Activated T-cell treated with anti-CD3 and anti-CD28 coated beads, Interleukin-2, amount 50 U/mL, for 72 hours (primary cell): ENCODE measurements at regions not wholly inside any gene's neighbourhood (a gene's known extent, or its start where the extent isn't known, plus 50 kb on each side); places are given as distances from the start of the nearest gene placed in this dataset.

ENCODE experiments used
- ATAC-seq, 2 donors: fragments of 150-1000 bp; cut with Tn5 transposase; replicated peaks in 1 of 2; 2 replicates each; pipeline ENCODE4 v1.10.0; 2021; ENCODE audit warnings: moderate library complexity in 2 of 2, mild to moderate bottlenecking in 1 of 2
- DNase-seq, 2 donors: peaks; one replicate each; pipeline ENCODE4 v3.0.0; 2021 to 2022; ENCODE audit warnings: mixed read lengths in 1 of 2
- H3K27ac Mint-ChIP-seq: one replicate; pipeline ENCODE4 v1.8.0; 2022; ENCODE audit warnings: mild to moderate bottlenecking, moderate library complexity, mixed read lengths
- H3K27me3 Mint-ChIP-seq: one replicate; pipeline ENCODE4 v1.8.0; 2022; ENCODE audit warnings: low read depth, mixed read lengths
- H3K36me3 Mint-ChIP-seq, 2 donors: one replicate each; pipeline ENCODE4 v1.8.0; 2022; ENCODE audit warnings: mixed read lengths in 2 of 2, mild to moderate bottlenecking in 1 of 2; ENCODE audit not compliant: insufficient read depth in 2 of 2
- H3K4me1 Mint-ChIP-seq: one replicate; pipeline ENCODE4 v1.8.0; 2022; ENCODE audit warnings: low read depth, mixed read lengths
- H3K4me3 Mint-ChIP-seq, 2 donors: one replicate each; pipeline ENCODE4 v1.8.0; 2022; ENCODE audit warnings: mild to moderate bottlenecking in 2 of 2, mixed read lengths in 2 of 2, moderate library complexity in 2 of 2
- H3K9me3 Mint-ChIP-seq, 2 donors: one replicate each; pipeline ENCODE4 v1.8.0; 2022; ENCODE audit warnings: mixed read lengths in 2 of 2

DNA sequence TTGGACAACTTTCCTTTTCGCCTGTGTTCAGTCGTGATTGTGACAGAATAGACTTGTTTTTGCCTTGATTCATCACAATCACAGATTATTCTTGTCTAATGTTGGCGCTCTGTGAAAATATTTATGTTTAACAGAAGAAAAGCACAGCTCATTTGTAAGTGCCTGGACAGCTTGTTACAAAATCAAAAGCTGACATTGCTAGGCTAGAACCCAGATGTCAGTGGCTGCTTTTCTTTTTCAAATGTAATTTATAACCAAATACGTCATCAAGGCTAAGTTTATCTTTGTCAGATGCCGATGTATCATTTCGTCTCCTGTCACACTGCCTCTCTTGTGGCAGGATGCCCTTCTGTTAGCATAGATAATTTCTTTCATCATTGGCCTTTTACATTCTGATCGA, 1227.3 kb downstream of the PLA2G4A start:
- Mint-ChIP-seq H3K36me3 (no peaks in the 10 kb centered on the region), H3K4me3 (no peak overlapping the region), H3K27ac (no peak overlapping the region), H3K27me3 (no peaks in the 10 kb centered on the region), H3K9me3 (peaks cover 8 to 9% of the 10 kb centered on the region in 2 donors), H3K4me1 (no peaks in the 10 kb centered on the region)
- no peak for ATAC-seq
- DNase-seq = no peak

DNA sequence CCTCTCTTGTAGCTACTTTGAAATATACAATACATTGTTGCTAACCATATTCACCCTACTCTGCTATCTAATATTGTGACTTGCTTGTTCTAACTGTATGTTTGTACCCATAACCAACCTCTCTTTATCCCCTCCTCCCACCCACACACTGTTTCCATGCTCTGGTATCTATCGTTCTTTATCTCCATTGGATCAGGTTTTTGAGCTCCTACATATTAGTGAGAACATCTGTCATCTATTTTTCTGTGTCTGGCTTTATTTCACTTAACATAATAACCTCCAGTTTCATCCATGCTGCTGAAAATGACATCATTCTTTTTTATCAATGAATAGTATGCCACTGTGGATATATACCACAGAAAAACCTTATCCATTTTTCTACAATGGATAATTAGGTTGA, 1230.1 kb downstream of the PLA2G4A start:
- H3K4me3 Mint-ChIP-seq = no peak overlapping the region
- no peaks in the 10 kb centered on the region for H3K4me1 Mint-ChIP-seq
- H3K27ac Mint-ChIP-seq = no peak overlapping the region

DNA sequence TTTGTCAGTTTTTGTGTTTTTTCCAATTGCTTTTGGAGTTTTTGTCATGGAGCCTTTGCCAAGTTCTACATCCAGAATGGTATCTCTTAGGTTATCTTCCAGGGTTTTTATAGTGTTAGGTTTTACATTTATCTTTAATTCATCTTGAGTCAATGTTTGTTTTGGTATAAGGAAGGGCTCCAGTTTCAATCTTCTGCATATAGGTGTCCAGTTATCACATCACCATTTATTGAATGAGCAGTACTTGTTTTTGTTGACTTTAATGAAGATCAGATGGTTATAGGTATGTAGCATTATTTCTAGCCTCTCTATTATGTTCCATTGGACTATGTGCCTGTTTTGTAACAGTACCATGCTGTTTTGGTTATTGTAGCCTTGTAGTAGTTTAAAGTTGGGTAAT, 1233.1 kb downstream of the PLA2G4A start:
- Mint-ChIP-seq H3K27ac (no peak overlapping the region), H3K27me3 (no peaks in the 10 kb centered on the region), H3K4me3 (no peak overlapping the region), H3K36me3 (peaks cover 1 to 2% of the 10 kb centered on the region in 2 donors), H3K9me3 (peaks cover 14 to 21% of the 10 kb centered on the region in 2 donors), H3K4me1 (no peaks in the 10 kb centered on the region)
- no peak for DNase-seq
- no peak for ATAC-seq

More for the DNA sequence above, 1230.1 kb downstream of the PLA2G4A start:
- H3K27me3 Mint-ChIP-seq = no peaks in the 10 kb centered on the region
- H3K9me3 Mint-ChIP-seq = peaks cover 7 to 12% of the 10 kb centered on the region in 2 donors
- ATAC-seq (no peak), DNase-seq (no peak)
- H3K36me3 Mint-ChIP-seq = peaks cover 0 to 1% of the 10 kb centered on the region in 2 donors

DNA sequence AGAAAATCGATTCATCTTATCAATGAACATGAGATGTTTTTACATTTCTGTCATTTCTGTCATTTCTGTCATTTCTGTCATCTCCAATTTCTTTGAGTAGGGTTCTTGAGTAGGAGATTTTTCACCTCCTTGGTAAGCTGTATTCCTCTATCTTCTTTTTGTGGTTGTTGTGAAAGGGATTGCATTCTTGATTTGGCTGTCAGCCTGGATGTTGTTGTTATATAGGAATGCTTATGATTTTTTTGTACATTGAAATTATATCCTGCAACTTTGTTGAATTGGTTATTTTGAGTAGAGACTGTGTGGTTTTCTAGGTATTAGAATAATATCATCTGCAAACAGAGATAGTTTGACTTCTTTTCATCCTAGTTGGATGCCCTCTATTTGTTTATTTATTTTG, 1233.7 kb downstream of the PLA2G4A start:
- no peaks in the 10 kb centered on the region for H3K27me3 Mint-ChIP-seq
- H3K4me3 Mint-ChIP-seq = no peak overlapping the region

DNA sequence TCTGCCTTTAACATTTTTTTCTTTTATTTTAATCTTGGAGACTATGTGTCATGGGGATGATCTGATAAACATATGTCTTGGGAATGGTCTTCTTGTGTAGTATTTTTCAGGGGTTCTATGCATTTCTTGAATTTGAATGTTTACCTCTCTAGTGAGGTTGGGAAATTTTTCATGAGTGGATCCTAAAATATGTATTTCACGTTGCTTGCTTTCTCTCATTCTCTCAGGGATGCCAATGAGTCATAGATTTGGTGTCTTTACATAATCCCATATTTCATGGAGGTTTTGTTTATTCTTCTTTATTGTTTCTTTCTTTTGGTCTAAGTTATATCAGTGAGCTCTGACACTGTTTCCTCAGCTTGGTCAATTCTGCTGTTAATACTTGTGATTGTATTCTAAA, 1237.2 kb downstream of the PLA2G4A start:
- peaks cover 1 to 2% of the 10 kb centered on the region in 2 donors for H3K36me3 Mint-ChIP-seq
- no peaks in the 10 kb centered on the region for H3K4me1 Mint-ChIP-seq
- H3K4me3 Mint-ChIP-seq = no peak overlapping the region
- DNase-seq (no peak), ATAC-seq (no peak)
- peaks cover 19 to 23% of the 10 kb centered on the region in 2 donors for H3K9me3 Mint-ChIP-seq
- no peaks in the 10 kb centered on the region for H3K27me3 Mint-ChIP-seq
- H3K27ac Mint-ChIP-seq = no peak overlapping the region

More for the DNA sequence above, 1233.7 kb downstream of the PLA2G4A start:
- Mint-ChIP-seq H3K36me3 (peaks cover 1 to 2% of the 10 kb centered on the region in 2 donors), H3K9me3 (peaks cover 13 to 20% of the 10 kb centered on the region in 2 donors), H3K27ac (no peak overlapping the region), H3K4me1 (no peaks in the 10 kb centered on the region)
- ATAC-seq (no peak), DNase-seq (no peak)

DNA sequence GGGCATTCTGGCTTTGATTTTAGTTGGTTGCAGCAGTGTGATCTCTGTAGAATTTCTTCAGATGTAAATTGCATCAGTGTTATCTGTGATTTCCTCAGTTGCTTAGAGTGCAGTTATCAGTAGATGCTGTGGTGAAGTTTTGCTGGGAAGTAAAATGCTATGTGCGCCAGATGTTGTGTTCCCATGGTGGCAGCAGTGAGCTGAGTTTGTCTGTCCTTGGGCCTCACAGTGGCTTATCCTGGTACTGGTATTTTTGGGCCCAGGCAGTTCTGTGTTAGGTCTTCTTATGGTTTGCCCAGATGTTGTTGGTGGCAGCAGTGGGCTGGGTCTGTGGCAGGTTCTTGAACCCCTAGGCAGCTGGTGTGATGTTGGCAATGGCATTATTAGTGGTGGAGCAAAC, 1242.1 kb downstream of the PLA2G4A start:
- H3K27me3 Mint-ChIP-seq = no peaks in the 10 kb centered on the region
- no peak overlapping the region for H3K4me3 Mint-ChIP-seq
- ATAC-seq = no peak
- H3K27ac Mint-ChIP-seq = no peak overlapping the region
- H3K9me3 Mint-ChIP-seq = peaks cover 3 to 27% of the 10 kb centered on the region in 2 donors
- no peak for DNase-seq
- H3K4me1 Mint-ChIP-seq = no peaks in the 10 kb centered on the region
- peaks cover 0 to under 1% of the 10 kb centered on the region in 2 donors for H3K36me3 Mint-ChIP-seq

DNA sequence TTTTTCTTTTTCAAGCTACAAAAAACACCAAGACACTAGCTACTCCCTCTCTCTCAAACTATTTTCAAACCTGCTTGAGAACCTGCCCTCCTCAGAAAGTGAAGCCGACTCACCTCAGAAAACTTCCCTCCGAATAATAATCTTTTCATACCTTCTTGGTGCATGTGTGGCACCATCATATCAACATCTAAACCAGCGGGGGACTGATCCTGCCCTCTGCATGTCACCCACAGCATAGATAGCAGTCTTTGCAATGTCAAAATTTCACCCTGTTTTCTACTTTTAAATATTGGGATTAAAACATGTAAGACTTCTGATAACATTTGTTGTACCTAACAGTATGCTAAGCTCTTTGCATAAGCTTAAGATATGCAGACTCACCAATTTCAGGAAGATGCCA, 1260.3 kb downstream of the PLA2G4A start:
- no peak overlapping the region for H3K27ac Mint-ChIP-seq
- ATAC-seq (no peak), DNase-seq (no peak)
- no peak overlapping the region for H3K4me3 Mint-ChIP-seq
- peaks cover 0 to 4% of the 10 kb centered on the region in 2 donors for H3K36me3 Mint-ChIP-seq
- peaks cover 8 to 9% of the 10 kb centered on the region in 2 donors for H3K9me3 Mint-ChIP-seq
- H3K4me1 Mint-ChIP-seq = no peaks in the 10 kb centered on the region
- no peaks in the 10 kb centered on the region for H3K27me3 Mint-ChIP-seq

DNA sequence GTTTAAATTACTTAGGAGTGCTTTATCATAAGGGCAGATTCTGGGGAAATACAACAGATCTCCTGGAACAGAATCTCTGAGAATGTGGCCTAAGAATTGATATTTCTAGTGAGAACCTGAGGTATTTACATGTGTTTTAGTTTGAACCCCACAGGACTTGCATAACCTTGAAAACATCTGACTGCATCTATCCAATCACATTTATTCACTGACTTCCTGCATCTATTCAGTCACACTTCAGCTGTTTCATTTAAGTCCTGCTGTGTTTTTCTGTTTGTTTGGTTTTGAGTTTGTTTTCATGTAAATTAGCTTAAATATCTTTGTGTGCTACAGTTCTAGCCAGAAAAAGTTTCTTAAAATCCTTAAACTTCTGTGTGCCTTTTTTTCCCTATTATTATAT, 1260.7 kb downstream of the PLA2G4A start:
- H3K27ac Mint-ChIP-seq = no peak overlapping the region
- no peaks in the 10 kb centered on the region for H3K4me1 Mint-ChIP-seq
- no peak for DNase-seq
- H3K27me3 Mint-ChIP-seq = no peaks in the 10 kb centered on the region
- peaks cover 0 to 4% of the 10 kb centered on the region in 2 donors for H3K36me3 Mint-ChIP-seq
- ATAC-seq = no peak
- H3K9me3 Mint-ChIP-seq = peaks cover 8 to 9% of the 10 kb centered on the region in 2 donors
- no peak overlapping the region for H3K4me3 Mint-ChIP-seq

DNA sequence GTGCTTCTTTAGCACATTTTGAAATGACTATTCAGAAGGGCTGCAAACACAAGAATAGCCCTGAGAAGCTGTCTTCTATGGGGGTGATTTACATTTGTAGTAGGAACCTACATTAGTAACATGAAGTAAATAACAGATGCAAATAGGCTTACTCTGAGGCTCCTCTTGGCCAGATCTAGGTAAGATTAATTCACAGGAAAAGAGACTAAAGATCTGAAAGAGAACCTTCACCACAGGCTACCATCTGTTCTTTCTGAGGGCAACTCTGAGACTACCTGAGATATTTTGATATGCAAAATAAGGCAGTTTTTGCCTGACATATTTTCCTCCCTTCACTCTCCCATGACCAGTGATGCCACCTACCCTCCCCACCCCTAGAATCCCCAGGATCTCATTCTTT, 1267.8 kb downstream of the PLA2G4A start:
- H3K4me1 Mint-ChIP-seq = no peaks in the 10 kb centered on the region
- DNase-seq = no peak
- no peaks in the 10 kb centered on the region for H3K36me3 Mint-ChIP-seq
- no peak for ATAC-seq
- H3K27ac Mint-ChIP-seq = no peak overlapping the region
- peaks cover 0 to 3% of the 10 kb centered on the region in 2 donors for H3K9me3 Mint-ChIP-seq
- no peak overlapping the region for H3K4me3 Mint-ChIP-seq
- no peaks in the 10 kb centered on the region for H3K27me3 Mint-ChIP-seq

DNA sequence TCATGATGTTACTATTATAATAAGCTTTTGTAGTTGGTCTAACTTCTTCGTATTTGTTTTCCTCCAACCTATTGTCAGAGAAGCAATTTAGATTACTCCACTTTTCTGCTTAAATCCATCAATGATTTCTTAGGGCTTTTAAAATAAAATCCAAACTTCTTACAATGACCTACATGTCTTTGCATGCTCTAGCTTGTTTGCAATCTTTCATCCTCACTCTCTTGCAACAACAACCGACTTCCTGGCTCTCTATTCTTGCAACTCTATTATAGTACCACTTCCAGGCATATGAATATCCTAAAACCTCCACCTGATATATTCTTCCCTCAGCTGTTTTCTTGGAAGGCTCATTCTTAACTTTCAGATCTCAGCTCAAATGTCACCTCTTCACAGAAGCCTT, 1288.7 kb downstream of the PLA2G4A start:
- H3K27ac Mint-ChIP-seq = no peak overlapping the region
- peaks cover 3 to 5% of the 10 kb centered on the region in 2 donors for H3K9me3 Mint-ChIP-seq
- no peak for DNase-seq
- no peaks in the 10 kb centered on the region for H3K36me3 Mint-ChIP-seq
- no peaks in the 10 kb centered on the region for H3K27me3 Mint-ChIP-seq
- no peak overlapping the region for H3K4me3 Mint-ChIP-seq
- no peaks in the 10 kb centered on the region for H3K4me1 Mint-ChIP-seq
- no peak for ATAC-seq

DNA sequence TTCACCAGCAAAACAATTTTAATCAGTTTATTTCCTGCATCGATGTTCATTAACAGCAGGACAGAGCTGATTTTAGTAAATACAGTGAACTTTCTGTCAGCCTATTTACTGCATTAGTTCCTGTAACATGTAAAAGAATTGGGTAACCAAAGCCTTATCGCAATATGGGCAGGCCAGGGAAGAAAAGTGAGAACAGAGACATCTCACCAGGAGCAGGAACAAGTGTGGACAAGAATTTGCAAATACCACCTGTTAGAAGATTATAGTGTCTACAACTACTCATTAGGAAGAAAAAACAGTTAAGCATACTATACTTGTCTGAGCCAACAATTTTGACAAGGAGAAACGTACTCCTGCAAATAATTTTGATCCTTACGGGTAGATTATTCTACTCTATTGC, 1293.9 kb downstream of the PLA2G4A start:
- Mint-ChIP-seq H3K36me3 (no peaks in the 10 kb centered on the region), H3K4me1 (no peaks in the 10 kb centered on the region), H3K27me3 (no peaks in the 10 kb centered on the region), H3K27ac (no peak overlapping the region), H3K9me3 (peaks cover 1 to 3% of the 10 kb centered on the region in 2 donors), H3K4me3 (no peak overlapping the region)
- ATAC-seq (no peak), DNase-seq (no peak)

DNA sequence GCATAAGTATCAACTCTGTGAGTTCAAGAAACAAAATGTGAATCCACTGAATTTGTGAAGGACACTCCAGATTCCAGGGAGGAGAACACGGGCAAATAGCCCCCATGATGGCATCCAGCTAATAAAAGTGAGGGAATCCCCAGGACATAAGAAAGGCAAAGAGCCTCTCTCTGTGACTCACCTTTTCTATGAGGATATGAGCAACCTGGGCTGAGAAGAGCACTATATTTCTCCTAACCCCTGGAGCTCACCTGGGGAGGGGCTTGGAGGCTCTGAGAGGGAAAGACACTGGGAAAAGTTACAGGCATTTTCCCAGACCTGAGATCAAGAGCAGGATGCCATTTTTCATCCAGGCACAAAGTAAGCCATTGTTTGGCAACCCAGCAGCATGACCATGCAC, 1298.8 kb downstream of the PLA2G4A start:
- no peaks in the 10 kb centered on the region for H3K4me1 Mint-ChIP-seq
- peaks cover 0 to 9% of the 10 kb centered on the region in 2 donors for H3K9me3 Mint-ChIP-seq
- DNase-seq (no peak), ATAC-seq (no peak)
- no peak overlapping the region for H3K27ac Mint-ChIP-seq
- H3K36me3 Mint-ChIP-seq = peaks cover 0 to 2% of the 10 kb centered on the region in 2 donors
- H3K27me3 Mint-ChIP-seq = no peaks in the 10 kb centered on the region
- no peak overlapping the region for H3K4me3 Mint-ChIP-seq

DNA sequence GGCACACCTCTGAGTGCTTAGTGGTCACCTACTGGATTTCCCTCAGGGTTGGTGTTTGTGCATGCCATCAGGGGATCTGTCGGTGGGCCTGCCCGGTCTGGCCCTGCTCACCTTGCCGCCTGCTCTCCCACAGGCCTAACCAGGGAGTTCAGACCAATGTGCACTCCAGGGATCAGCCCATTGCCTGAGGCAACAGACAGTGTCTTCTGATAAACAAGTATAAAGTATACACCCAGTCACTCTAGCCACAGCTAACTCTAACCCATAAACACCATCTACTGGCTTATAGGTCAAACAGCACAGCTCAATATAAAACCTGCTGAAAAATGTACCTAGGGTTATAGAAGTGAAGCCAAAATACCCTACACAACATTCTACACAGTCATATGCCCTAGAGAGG, 1300.0 kb downstream of the PLA2G4A start:
- Mint-ChIP-seq H3K4me1 (no peaks in the 10 kb centered on the region), H3K4me3 (no peak overlapping the region), H3K9me3 (peaks cover 0 to 9% of the 10 kb centered on the region in 2 donors), H3K27me3 (no peaks in the 10 kb centered on the region), H3K36me3 (peaks cover 0 to 2% of the 10 kb centered on the region in 2 donors), H3K27ac (no peak overlapping the region)
- no peak for ATAC-seq
- DNase-seq = no peak
